ENCODE measurements at regions not wholly inside any gene's neighbourhood (a gene's known extent, or its start where the extent isn't known, plus 50 kb on each side); places are given as distances from the start of the nearest gene placed in this dataset.

- no peak overlapping the region for H3K9ac ChIP-seq (ENCODE audit: extremely low read depth, insufficient read length, low read length)
- no peak overlapping the region for H3K4ac ChIP-seq (ENCODE audit: low read depth, low read length)
- no peak overlapping the region for H2BK20ac ChIP-seq (ENCODE audit: low read depth, low read length, poor library complexity, severe bottlenecking)
- H2AFZ ChIP-seq (ENCODE audit: low read length) = no peak overlapping the region
- H3K27me3 Mint-ChIP-seq (ENCODE audit: low read depth) = no peaks in the 10 kb centered on the region
- no peak overlapping the region for H2BK12ac ChIP-seq (ENCODE audit: insufficient read length, low read depth, low read length)
- no peaks in the 10 kb centered on the region for H3K36me3 Mint-ChIP-seq (ENCODE audit: insufficient read depth in 1 of 3, low read depth in 3 of 3)
- no CpG with 5 or more reads among the region's 1 CpG for WGBS (ENCODE audit: extremely low coverage, insufficient read length, low lambda C conversion rate)
- H3K4me1 Mint-ChIP-seq = no peaks in the 10 kb centered on the region
- no peak overlapping the region for H4K5ac ChIP-seq (ENCODE audit: insufficient read length, low read depth, low read length)
- no peak overlapping the region for H3K4me3 Mint-ChIP-seq
- no peak for DNase-seq
- no peak overlapping the region for H2AK5ac ChIP-seq (ENCODE audit: insufficient read length, low read length)
- no peak overlapping the region for H4K91ac ChIP-seq (ENCODE audit: insufficient read length, low read depth, low read length)
- no peak overlapping the region for H3K4me2 ChIP-seq (ENCODE audit: insufficient read depth, insufficient read length, low read length)
- H3K14ac ChIP-seq (ENCODE audit: insufficient read depth, low read length) = no peak overlapping the region
- no peak overlapping the region for H3T11ph ChIP-seq (ENCODE audit: low read length)
- no peak overlapping the region for H3K27ac ChIP-seq (ENCODE audit: insufficient read length, low read depth, low read length)
- H4K20me1 ChIP-seq (ENCODE audit: control insufficient read depth, insufficient read depth, insufficient read length) = no peaks in the 10 kb centered on the region
- H2BK15ac ChIP-seq (ENCODE audit: low read depth, low read length) = no peak overlapping the region
- no peaks in the 10 kb centered on the region for H3K79me2 ChIP-seq (ENCODE audit: insufficient read depth, low read length)
- H3K27me3 ChIP-seq (ENCODE audit: insufficient read depth, low read length) = no peaks in the 10 kb centered on the region
- H3K9me3 Mint-ChIP-seq = no peaks in the 10 kb centered on the region
- H3K56ac ChIP-seq (ENCODE audit: insufficient read length, low read depth, low read length) = no peak overlapping the region
- no peak overlapping the region for H3K18ac ChIP-seq (ENCODE audit: insufficient read length, low read depth, low read length)
- H3K23me2 ChIP-seq (ENCODE audit: insufficient read length, low read depth, low read length, poor library complexity, severe bottlenecking) = no peaks in the 10 kb centered on the region
- H3K27ac Mint-ChIP-seq = no peak overlapping the region
- no peak overlapping the region for H2BK5ac ChIP-seq (ENCODE audit: insufficient read length, low read length)
- H4K8ac ChIP-seq (replicated peaks; ENCODE audit: insufficient read length, low read depth, low read length) = no peak overlapping the region
- no peak overlapping the region for H2BK120ac ChIP-seq (ENCODE audit: low read depth, low read length, poor library complexity, severe bottlenecking)
- no peaks in the 10 kb centered on the region for H3K79me1 ChIP-seq (ENCODE audit: insufficient read depth, low read depth, low read length, poor library complexity, severe bottlenecking)
- no peak overlapping the region for H3K23ac ChIP-seq (ENCODE audit: insufficient read length, low read depth, low read length)
- H3K9me3 ChIP-seq (ENCODE audit: control insufficient read depth, low read depth, low read length) = no peaks in the 10 kb centered on the region
- TF ChIP-seq CTCF (conservative IDR thresholded peaks at IDR 0.05) = no peak
- no peaks in the 10 kb centered on the region for H3K4me1 ChIP-seq (ENCODE audit: insufficient read depth, low read length)
Observed at GRCh38 chr12:39036105-39036504, 130.7 kb upstream of the CPNE8 start.

All from H9 (cell line).